Naive thymus-derived CD4-positive, alpha-beta T cell (primary cell): ENCODE measurements at regions not wholly inside any gene's neighbourhood (a gene's known extent, or its start where the extent isn't known, plus 50 kb on each side); places are given as distances from the start of the nearest gene placed in this dataset.

ENCODE experiments used
- ATAC-seq: fragments of 150-1000 bp; cut with Tn5 transposase; 2 replicates; pipeline ENCODE4 v1.10.0; 2021; ENCODE audit warnings: mild to moderate bottlenecking, moderate library complexity
- CTCF ChIA-PET: fragments of 350-600 bp; sonication (Branson Sonifier 250); formaldehyde crosslinking; loops from one replicate; lab custom pipeline; 2021; ENCODE audit warnings: antibody characterized with exemption; lab: Charles Lee
- POLR2A ChIA-PET: fragments of 350-600 bp; sonication (Branson Sonifier 250); formaldehyde crosslinking; loops from one replicate; lab custom pipeline; 2021; ENCODE audit warnings: antibody characterized with exemption, inconsistent platforms; lab: Charles Lee
- DNase-seq, 9 donors: peaks; one replicate each; pipeline versions ENCODE4 v3.0.0 to v3.0.0-alpha.2; 2020 to 2022; ENCODE audit warnings: mixed read lengths in 1 of 9
- H3K27ac ChIP-seq: one replicate; pipeline ENCODE4 v1.7.0; 2013; ENCODE audit warnings: mild to moderate bottlenecking, low read depth, low read length, moderate library complexity
- H3K27me3 ChIP-seq, 2 donors: one replicate each; pipeline ENCODE4 v1.7.0; 2013; ENCODE audit warnings: low read length in 2 of 2, mild to moderate bottlenecking in 2 of 2, moderate library complexity in 2 of 2; ENCODE audit not compliant: control insufficient read depth in 2 of 2, insufficient read depth in 2 of 2
- H3K36me3 ChIP-seq, 3 experiments: 1 replicate in 2 of 3; 2 replicates in 1 of 3; pipeline ENCODE4 v1.7.0; 2013; ENCODE audit warnings: low read length in 3 of 3, mild to moderate bottlenecking in 3 of 3, moderate library complexity in 1 of 3; ENCODE audit not compliant: insufficient read depth in 3 of 3, control insufficient read depth in 2 of 3
- H3K4me1 ChIP-seq, 2 donors: one replicate each; pipeline ENCODE4 v1.7.0; 2013; ENCODE audit warnings: low read length in 2 of 2, mild to moderate bottlenecking in 2 of 2, moderate library complexity in 1 of 2; ENCODE audit not compliant: control insufficient read depth in 2 of 2, insufficient read depth in 2 of 2
- H3K4me3 ChIP-seq: 2 replicates; pipeline ENCODE4 v1.7.0; 2013; ENCODE audit warnings: mild to moderate bottlenecking, low read length
- H3K9me3 ChIP-seq, 3 experiments: 1 replicate in 2 of 3; 2 replicates in 1 of 3; pipeline ENCODE4 v1.7.0; 2013; ENCODE audit warnings: low read length in 3 of 3; ENCODE audit not compliant: control insufficient read depth in 2 of 3
- H3K27ac Mint-ChIP-seq, 9 donors: one replicate each; pipeline ENCODE4 v1.8.0; 2020 to 2022; ENCODE audit warnings: mixed read lengths in 9 of 9, mild to moderate bottlenecking in 8 of 9, moderate library complexity in 5 of 9, inconsistent platforms in 2 of 9
- H3K27me3 Mint-ChIP-seq, 5 donors: one replicate each; pipeline ENCODE4 v1.8.0; 2021 to 2022; ENCODE audit warnings: mixed read lengths in 5 of 5, mild to moderate bottlenecking in 1 of 5
- H3K36me3 Mint-ChIP-seq, 5 donors: one replicate each; pipeline ENCODE4 v1.8.0; 2020 to 2022; ENCODE audit warnings: mixed read lengths in 5 of 5, mild to moderate bottlenecking in 3 of 5, inconsistent platforms in 1 of 5
- H3K4me1 Mint-ChIP-seq, 7 donors: one replicate each; pipeline ENCODE4 v1.8.0; 2020 to 2022; ENCODE audit warnings: mixed read lengths in 7 of 7, mild to moderate bottlenecking in 3 of 7, inconsistent platforms in 1 of 7
- H3K4me3 Mint-ChIP-seq, 10 donors: one replicate each; pipeline ENCODE4 v1.8.0; 2020 to 2022; ENCODE audit warnings: mild to moderate bottlenecking in 10 of 10, mixed read lengths in 10 of 10, moderate library complexity in 6 of 10, inconsistent platforms in 2 of 10
- H3K9me3 Mint-ChIP-seq, 11 donors: one replicate each; pipeline ENCODE4 v1.8.0; 2020 to 2022; ENCODE audit warnings: mixed read lengths in 11 of 11, mild to moderate bottlenecking in 4 of 11, inconsistent platforms in 1 of 11, moderate library complexity in 1 of 11
- intact Hi-C, 2 donors: fragments of 100-400 bp; cut with micrococcal nuclease; formaldehyde crosslinking; loops; one replicate each; pipeline ENCODE4 v1.15.1; 2023

GRCh38 chr5:66302344-66302743 is 158.2 kb downstream of the SREK1 start:
- DNase-seq (no peak), ATAC-seq (no peak)
- Histone ChIP-seq H3K4me1 (no peaks in the 10 kb centered on the region), H3K27ac (no peak overlapping the region), H3K4me3 (no peak overlapping the region), H3K9me3 (no peaks in the 10 kb centered on the region), H3K36me3 (no peaks in the 10 kb centered on the region), H3K27me3 (no peaks in the 10 kb centered on the region)
- Mint-ChIP-seq H3K4me1 (peaks cover 0 to 6% (median 0%) of the 10 kb centered on the region in 7 donors), H3K4me3 (no peak overlapping the region), H3K27me3 (peaks cover 0 to 19% (median 13%) of the 10 kb centered on the region in 5 donors), H3K27ac (no peak overlapping the region), H3K9me3 (no peaks in the 10 kb centered on the region), H3K36me3 (no peaks in the 10 kb centered on the region)
- CTCF ChIA-PET = no interaction called here
- POLR2A ChIA-PET = no interaction called here
- intact Hi-C loops = loop anchor here in 1 of 2 donors (10.0 kb wide), 1 partner anchor 852 kb away; no protein-coding TSS in a partner anchor

- Mint-ChIP-seq H3K9me3 (no peaks in the 10 kb centered on the region), H3K36me3 (no peaks in the 10 kb centered on the region), H3K4me3 (no peak overlapping the region), H3K4me1 (peaks cover 0 to 6% (median 3%) of the 10 kb centered on the region in 7 donors), H3K27ac (peak overlapping the region in 1 of 9 donors; percentile 36), H3K27me3 (peaks cover 0 to 22% (median 13%) of the 10 kb centered on the region in 5 donors)
- intact Hi-C loops = loop anchor here (2.0 to 10.0 kb wide), 5 partner anchors 506 to 1976 kb away; no protein-coding TSS in a partner anchor
- Histone ChIP-seq H3K9me3 (no peaks in the 10 kb centered on the region), H3K4me3 (no peak overlapping the region), H3K4me1 (no peaks in the 10 kb centered on the region), H3K27ac (no peak overlapping the region), H3K36me3 (no peaks in the 10 kb centered on the region), H3K27me3 (no peaks in the 10 kb centered on the region)
- CTCF ChIA-PET = interaction anchor here (0.5 to 1.3 kb wide), 8 partner anchors 21 to 1951 kb away, joined by 3 to 4 read pairs (median 4); no protein-coding TSS in a partner anchor
- ATAC-seq (peak; percentile 75), DNase-seq (peak in 6 of 9 donors; percentile 10 to 31 (median 21))
- POLR2A ChIA-PET = no interaction called here
Observed at GRCh38 chr5:66306105-66306843, 162.2 kb downstream of the SREK1 start.

GRCh38 chr5:66306844-66307315 is 162.8 kb downstream of the SREK1 start:
- ChIA-PET CTCF (interaction anchor here (0.6 to 1.3 kb wide), 6 partner anchors 20 to 547 kb away, joined by 3 to 4 read pairs (median 4); no protein-coding TSS in a partner anchor), POLR2A (no interaction called here)
- H3K27ac Mint-ChIP-seq = no peak overlapping the region

GRCh38 chr5:66307647-66308241 is 163.6 kb downstream of the SREK1 start:
- intact Hi-C loops = loop anchor here (1.0 to 10.0 kb wide), 9 partner anchors 136 to 1975 kb away; no protein-coding TSS in a partner anchor
- Histone ChIP-seq H3K4me1 (no peaks in the 10 kb centered on the region), H3K4me3 (no peak overlapping the region), H3K27me3 (no peaks in the 10 kb centered on the region), H3K36me3 (no peaks in the 10 kb centered on the region), H3K27ac (no peak overlapping the region), H3K9me3 (no peaks in the 10 kb centered on the region)
- Mint-ChIP-seq H3K4me1 (peaks cover 0 to 6% (median 3%) of the 10 kb centered on the region in 7 donors), H3K36me3 (no peaks in the 10 kb centered on the region), H3K27me3 (peaks cover 0 to 26% (median 11%) of the 10 kb centered on the region in 5 donors), H3K4me3 (no peak overlapping the region), H3K27ac (peak overlapping the region in 1 of 9 donors; percentile 34), H3K9me3 (no peaks in the 10 kb centered on the region)
- ChIA-PET CTCF (interaction anchor here (0.6 to 1.9 kb wide), 7 partner anchors 11 to 466 kb away, joined by 3 to 5 read pairs (median 4); no protein-coding TSS in a partner anchor), POLR2A (interaction anchor here (0.6 kb wide), 1 partner anchor 459 kb away, joined by 3 read pairs; no protein-coding TSS in a partner anchor)
- ATAC-seq = peak; percentile 74
- peak in 6 of 9 donors; percentile 7 to 58 (median 44) for DNase-seq

More at GRCh38 chr5:66306844-66307315, 162.8 kb downstream of the SREK1 start:
- Mint-ChIP-seq H3K4me3 (no peak overlapping the region), H3K27me3 (peaks cover 0 to 26% (median 11%) of the 10 kb centered on the region in 5 donors), H3K4me1 (peaks cover 0 to 6% (median 3%) of the 10 kb centered on the region in 7 donors), H3K36me3 (no peaks in the 10 kb centered on the region), H3K9me3 (no peaks in the 10 kb centered on the region)
- Histone ChIP-seq H3K9me3 (no peaks in the 10 kb centered on the region), H3K4me1 (no peaks in the 10 kb centered on the region), H3K27ac (no peak overlapping the region), H3K36me3 (no peaks in the 10 kb centered on the region), H3K4me3 (no peak overlapping the region), H3K27me3 (no peaks in the 10 kb centered on the region)
- intact Hi-C loops = loop anchor here (1.0 to 10.0 kb wide), 9 partner anchors 136 to 1975 kb away; no protein-coding TSS in a partner anchor
- ATAC-seq = no peak
- DNase-seq = no peak

- DNase-seq = no peak
- POLR2A ChIA-PET = no interaction called here
- H3K4me1 ChIP-seq = no peaks in the 10 kb centered on the region
- no peaks in the 10 kb centered on the region for H3K27me3 ChIP-seq
- Mint-ChIP-seq H3K4me1 (peaks cover 0 to 4% (median 0%) of the 10 kb centered on the region in 7 donors), H3K4me3 (no peak overlapping the region), H3K27ac (no peak overlapping the region), H3K27me3 (peaks cover 0 to 28% (median 15%) of the 10 kb centered on the region in 5 donors), H3K36me3 (peaks cover 0 to 2% (median 0%) of the 10 kb centered on the region in 5 donors), H3K9me3 (peaks cover 0 to 26% (median 10%) of the 10 kb centered on the region in 11 donors)
- H3K27ac ChIP-seq = no peak overlapping the region
- intact Hi-C loops = no loop called here
- no peak for ATAC-seq
- H3K4me3 ChIP-seq = no peak overlapping the region
- CTCF ChIA-PET = no interaction called here
- H3K36me3 ChIP-seq = no peaks in the 10 kb centered on the region
- no peaks in the 10 kb centered on the region for H3K9me3 ChIP-seq
Observed at GRCh38 chr5:66312266-66312665, 168.2 kb downstream of the SREK1 start.

- H3K9me3 Mint-ChIP-seq = peaks cover 0 to 28% (median 11%) of the 10 kb centered on the region in 11 donors
- peaks cover 14 to 23% (median 22%) of the 10 kb centered on the region in 5 donors for H3K27me3 Mint-ChIP-seq
- POLR2A ChIA-PET = no interaction called here
- no peak for ATAC-seq
- peaks cover 0 to 2% (median 0%) of the 10 kb centered on the region in 5 donors for H3K36me3 Mint-ChIP-seq
- H3K4me3 Mint-ChIP-seq = no peak overlapping the region
- no peak for DNase-seq
- intact Hi-C loops = no loop called here
- no peaks in the 10 kb centered on the region for H3K4me1 Mint-ChIP-seq
- Histone ChIP-seq H3K27ac (no peak overlapping the region), H3K27me3 (no peaks in the 10 kb centered on the region), H3K4me3 (no peak overlapping the region), H3K36me3 (no peaks in the 10 kb centered on the region), H3K4me1 (no peaks in the 10 kb centered on the region), H3K9me3 (no peaks in the 10 kb centered on the region)
- no peak overlapping the region for H3K27ac Mint-ChIP-seq
- CTCF ChIA-PET = no interaction called here
Observed at GRCh38 chr5:66315784-66316183, 171.7 kb downstream of the SREK1 start.
